GM18519 (cell line): ENCODE measurements at regions not wholly inside any gene's neighbourhood (a gene's known extent, or its start where the extent isn't known, plus 50 kb on each side); places are given as distances from the start of the nearest gene placed in this dataset.
"Not testable (repeated sequence)": the region's sequence is repeated elsewhere in the genome, so short reads cannot be mapped to it uniquely, and the experiment has no call there.

ENCODE experiments used
- ATAC-seq: cut with Tn5 transposase; IDR thresholded peaks from one replicate; pipeline ENCODE4 v1.9.1; 2021; ENCODE audit warnings: mild to moderate bottlenecking, moderate library complexity; ENCODE audit not compliant: unreplicated experiment, low FRiP score

DNA sequence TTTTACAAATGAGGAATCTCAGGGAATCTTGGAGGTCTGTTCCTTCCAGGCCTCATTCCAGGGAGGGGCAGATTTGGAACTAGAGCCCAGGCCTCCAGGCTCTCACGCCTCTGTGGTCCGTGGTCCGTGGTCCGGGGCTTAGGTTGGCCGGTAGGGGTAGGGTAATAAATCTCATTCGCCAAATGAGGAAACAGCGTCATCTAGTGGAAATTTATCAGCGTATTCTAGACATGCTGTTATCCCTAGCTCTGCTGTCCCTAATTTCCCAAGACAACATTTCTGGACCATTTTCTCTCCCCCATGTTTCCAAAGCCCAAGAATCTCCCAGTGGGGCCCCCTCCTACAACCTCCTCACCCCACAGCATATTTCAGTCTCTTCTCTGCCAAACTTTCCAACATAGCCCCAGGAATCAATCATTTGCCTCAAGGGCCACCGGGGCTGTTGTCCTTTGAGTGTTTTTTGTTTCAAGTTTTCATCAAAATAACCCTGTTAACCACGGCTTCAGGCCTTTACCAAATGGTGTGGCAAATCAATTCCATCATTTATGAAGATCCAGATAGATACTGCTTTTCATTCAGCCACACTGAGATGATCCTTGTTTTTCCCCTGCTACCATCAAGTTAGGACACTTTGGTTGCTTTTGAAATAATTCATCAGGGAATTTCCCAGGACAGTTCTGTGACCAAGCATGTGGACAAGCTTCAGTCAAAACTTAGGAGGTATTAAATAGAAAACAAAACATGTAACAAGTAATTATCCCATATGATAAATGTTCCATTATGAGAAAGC, 126.8 kb downstream of the ALDH8A1 start:
- ATAC-seq, result peak; percentile 58

DNA sequence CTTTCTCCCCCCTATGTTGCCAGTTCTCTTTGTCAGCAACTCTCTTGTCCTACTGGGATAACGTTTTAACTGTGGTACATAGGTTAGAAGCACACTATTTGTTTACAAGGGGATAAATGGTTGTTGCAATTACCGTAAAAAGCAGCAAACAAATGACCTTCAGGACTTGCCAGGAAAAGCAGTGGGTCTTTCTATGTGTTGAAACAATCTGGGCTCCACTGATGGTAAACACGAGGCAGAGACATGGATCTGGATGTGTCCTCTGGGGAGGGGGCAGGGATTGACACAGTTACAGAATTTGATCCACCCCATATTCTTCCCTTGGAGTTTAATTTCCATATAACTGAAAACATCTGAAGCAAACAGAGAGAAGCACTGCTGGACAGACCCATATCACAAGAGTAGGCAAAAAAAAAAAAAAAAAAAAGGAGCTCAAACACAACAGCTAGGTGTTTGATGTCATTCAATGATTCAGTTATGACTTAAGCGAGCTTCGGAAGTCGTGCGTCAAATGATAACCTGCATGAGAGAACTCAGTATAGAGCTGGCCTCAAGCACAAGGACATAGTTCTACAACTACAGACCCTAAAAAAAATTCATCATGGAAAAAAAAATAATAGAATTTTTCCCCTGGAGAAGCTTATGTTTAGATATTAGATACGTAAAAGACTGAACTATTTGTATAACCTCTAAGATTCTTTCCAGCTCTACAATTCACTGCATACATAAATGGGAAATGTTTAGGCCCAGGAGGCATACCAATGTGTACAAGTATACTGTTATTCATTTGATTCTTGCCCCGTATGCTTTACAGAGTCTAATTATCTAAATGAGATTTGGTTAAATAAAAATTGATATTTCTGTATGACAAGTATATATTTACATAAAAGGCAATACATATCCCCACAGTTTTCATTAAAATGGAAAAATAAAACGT, 127.7 kb downstream of the ALDH8A1 start:
- ATAC-seq, result no peak

DNA sequence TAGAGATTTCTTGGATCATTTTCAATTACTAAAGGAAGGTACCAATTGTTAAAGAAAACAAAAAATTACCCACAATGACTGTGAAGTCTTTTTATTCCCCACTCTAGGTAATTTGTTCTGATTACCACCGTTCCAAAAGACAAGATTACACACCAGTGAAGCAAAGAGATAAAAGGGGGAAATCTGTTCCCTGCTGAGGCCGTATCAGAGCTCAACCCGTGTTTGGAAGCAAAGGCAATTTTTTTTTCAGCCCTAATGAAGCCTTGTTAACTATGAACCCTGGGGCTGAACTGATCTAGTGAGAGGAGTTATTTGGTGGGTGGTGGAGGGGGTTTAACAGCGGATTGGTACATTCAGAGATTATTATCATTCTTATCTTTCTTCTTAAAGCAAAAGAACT, 128.5 kb downstream of the ALDH8A1 start:
- ATAC-seq, result no peak

GRCh38 chr6:134819863-134820800, 129.8 kb downstream of the ALDH8A1 start:
- ATAC-seq, result no peak

DNA sequence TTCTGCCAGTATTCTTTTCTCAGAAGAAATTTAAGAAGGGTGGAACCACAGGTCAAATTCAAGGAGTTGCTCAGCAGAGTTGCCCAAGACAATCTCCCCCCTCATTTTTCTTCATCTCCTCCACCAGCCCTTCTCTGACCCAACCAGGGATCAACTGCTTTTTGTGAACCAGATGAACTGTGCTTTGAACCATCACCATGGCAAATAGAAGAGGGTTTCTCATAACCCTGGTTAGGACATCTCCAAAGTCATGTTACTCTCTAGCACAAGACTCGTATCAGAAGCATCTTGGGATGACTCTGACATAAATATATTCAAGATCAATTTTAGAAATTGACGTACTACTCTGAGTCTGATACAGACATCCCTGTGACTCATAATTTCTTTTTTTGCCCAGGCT, 130.7 kb downstream of the ALDH8A1 start:
- ATAC-seq, result no peak

- no peak for ATAC-seq
Measured at GRCh38 chr6:134817448-134817847, 132.5 kb downstream of the ALDH8A1 start.

- no peak for ATAC-seq
Measured at GRCh38 chr6:134816780-134817179, 133.1 kb downstream of the ALDH8A1 start.

- no peak for ATAC-seq
Measured at GRCh38 chr6:134816300-134816699, 133.6 kb downstream of the ALDH8A1 start.

- no peak for ATAC-seq
Measured at GRCh38 chr6:134814076-134814695, 135.7 kb downstream of the ALDH8A1 start.

- ATAC-seq, result no peak
Measured at GRCh38 chr6:134813146-134813545, 136.8 kb downstream of the ALDH8A1 start.

- ATAC-seq, result no peak
Measured at GRCh38 chr6:134810402-134810801, 139.5 kb downstream of the ALDH8A1 start.

DNA sequence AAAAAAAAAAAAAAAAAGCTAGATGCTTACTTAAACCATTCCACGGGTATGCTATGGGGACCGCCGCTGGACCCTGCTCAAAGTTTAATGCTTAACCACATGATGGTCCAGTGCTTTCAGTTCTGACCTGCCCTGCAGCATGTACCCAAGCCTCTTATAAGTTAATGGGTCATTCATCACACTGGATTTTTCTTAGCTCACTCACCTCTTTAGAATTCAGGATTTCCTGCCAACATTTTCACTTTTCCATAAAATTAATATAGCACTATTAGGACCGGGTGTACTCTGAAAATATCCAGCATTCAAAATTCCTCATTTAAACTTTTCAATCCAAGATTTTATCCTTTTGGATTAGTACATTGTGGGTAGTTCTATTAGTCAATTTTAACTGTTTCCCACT, 140.8 kb downstream of the ALDH8A1 start:
- no peak for ATAC-seq

DNA sequence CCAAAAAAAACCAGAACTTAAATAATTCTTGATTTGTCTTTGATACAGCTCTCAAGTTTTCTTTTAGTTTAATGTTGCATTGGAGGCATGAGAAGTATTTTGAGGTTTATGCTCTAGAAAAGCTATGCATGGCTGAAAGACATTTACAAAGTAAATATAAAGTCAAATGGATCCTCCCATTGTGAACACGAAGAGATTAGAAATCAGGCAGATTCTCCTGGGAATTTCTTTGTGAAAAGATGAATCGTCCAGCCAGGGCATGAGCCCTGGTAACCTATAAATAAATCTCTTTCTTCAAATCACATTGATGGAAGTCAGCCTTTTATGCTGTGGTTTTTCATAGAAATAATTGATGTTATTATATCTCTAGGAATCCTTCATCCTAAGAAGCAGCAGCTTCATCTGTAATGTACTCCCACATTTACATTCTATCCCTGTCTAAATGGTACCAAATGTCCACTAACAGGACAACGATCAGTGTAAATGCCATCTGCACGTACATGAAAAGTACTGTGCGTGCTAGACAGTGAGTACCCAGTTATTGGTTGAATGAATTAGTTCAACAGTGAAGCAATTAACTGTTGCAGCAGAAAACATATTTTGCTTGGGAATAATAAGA, 143.6 kb downstream of the ALDH8A1 start:
- no peak for ATAC-seq

DNA sequence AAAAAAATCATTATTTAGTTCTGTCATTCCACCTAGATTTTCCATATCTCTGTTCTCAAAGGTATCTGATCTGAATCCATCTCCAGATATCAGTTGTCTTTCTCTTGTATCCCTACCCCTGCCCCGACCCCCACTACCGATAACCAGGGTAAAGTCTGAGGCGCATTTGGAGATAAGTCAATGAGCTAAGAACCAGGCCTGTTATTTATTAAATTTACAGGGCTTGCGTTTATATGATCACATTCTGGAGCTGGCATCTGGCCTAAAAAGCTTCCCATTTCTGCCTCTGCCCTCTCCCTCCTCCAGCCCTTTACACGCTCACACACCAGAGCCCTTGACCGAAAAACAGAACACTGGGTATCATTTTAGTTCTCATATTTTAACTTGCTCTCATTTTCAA, 144.7 kb downstream of the ALDH8A1 start:
- ATAC-seq, result no peak

GRCh38 chr6:134804311-134804710, 145.6 kb downstream of the ALDH8A1 start:
- not testable (repeated sequence) for ATAC-seq

DNA sequence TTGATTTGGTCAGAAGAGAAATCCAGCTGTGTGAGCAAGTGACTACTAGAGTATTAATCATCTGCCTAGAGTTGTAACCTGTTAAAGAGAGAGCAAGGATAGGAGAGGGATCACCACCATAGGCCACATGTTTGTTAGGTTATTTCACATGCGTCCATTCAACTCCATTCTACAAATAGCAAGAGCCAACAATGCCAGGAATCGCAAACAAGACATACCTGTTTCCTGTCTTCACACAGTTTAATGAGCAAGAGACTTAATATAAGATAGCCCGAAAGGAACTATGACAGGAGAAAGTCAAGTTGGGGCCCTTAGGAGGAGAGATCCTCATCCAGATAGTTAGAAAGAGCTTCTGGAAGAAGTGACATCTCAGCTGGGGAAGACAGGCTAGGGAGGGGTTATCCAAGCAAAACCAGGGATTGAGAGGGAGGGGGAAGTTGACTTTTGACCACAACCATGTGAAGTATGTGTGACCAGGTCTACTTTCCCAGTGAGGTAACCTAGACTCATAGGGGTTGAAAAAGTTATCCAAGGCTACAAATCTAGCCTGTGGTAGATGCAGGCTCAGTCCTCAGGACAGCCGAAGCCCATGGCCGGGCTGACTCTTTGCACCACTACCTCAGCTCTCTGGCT, 147.4 kb downstream of the ALDH8A1 start:
- no peak for ATAC-seq

GRCh38 chr6:134797400-134798113, 152.3 kb downstream of the ALDH8A1 start:
- ATAC-seq, result no peak

DNA sequence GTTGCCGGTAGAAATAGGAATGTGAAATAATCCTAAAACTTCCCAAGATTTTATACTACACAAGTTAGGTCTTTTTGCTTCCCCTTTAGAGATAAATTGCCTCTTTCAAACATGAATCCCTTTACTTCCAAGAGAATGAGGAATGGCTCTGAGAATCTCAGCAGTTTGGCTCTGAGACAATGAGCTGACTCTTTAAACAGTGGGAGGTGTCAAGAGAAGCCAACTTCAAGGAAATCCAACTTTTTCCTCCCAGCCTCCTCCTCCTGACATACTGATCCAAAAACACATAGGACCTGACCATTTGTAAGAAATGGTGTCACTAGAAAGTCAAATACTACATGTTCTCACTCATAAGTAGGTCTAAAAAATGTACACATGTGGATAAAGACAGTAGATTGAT, 154.2 kb downstream of the ALDH8A1 start:
- ATAC-seq, result no peak

GRCh38 chr6:134795001-134795400, 154.9 kb downstream of the ALDH8A1 start:
- ATAC-seq, result no peak
